Ishikawa (cell line): ENCODE measurements at regions not wholly inside any gene's neighbourhood (a gene's known extent, or its start where the extent isn't known, plus 50 kb on each side); places are given as distances from the start of the nearest gene placed in this dataset.

ENCODE experiments used
- CEBPB ChIP-seq: IDR thresholded peaks from 2 replicates; pipeline ENCODE4 v1.6.1; 2012
- MAX ChIP-seq: IDR thresholded peaks from 2 replicates; pipeline ENCODE4 v1.6.1; 2012
- REST ChIP-seq: IDR thresholded peaks from 2 replicates; pipeline ENCODE4 v1.6.1; 2012; ENCODE audit warnings: low read depth, mild to moderate bottlenecking
- TAF1 ChIP-seq: IDR thresholded peaks from 2 replicates; pipeline ENCODE4 v1.6.1; 2012; ENCODE audit warnings: low read depth, mild to moderate bottlenecking
- TCF12 ChIP-seq: IDR thresholded peaks from 2 replicates; pipeline ENCODE4 v1.6.1; 2012; ENCODE audit warnings: low read depth

- TF ChIP-seq MAX (no peak), TCF12 (no peak), CEBPB (no peak), REST (no peak), TAF1 (no peak)
Measured at GRCh38 chr15:93158097-93158900, 69.3 kb upstream of the RGMA start.
